ENCODE measurements at regions not wholly inside any gene's neighbourhood (a gene's known extent, or its start where the extent isn't known, plus 50 kb on each side); places are given as distances from the start of the nearest gene placed in this dataset.

DNA sequence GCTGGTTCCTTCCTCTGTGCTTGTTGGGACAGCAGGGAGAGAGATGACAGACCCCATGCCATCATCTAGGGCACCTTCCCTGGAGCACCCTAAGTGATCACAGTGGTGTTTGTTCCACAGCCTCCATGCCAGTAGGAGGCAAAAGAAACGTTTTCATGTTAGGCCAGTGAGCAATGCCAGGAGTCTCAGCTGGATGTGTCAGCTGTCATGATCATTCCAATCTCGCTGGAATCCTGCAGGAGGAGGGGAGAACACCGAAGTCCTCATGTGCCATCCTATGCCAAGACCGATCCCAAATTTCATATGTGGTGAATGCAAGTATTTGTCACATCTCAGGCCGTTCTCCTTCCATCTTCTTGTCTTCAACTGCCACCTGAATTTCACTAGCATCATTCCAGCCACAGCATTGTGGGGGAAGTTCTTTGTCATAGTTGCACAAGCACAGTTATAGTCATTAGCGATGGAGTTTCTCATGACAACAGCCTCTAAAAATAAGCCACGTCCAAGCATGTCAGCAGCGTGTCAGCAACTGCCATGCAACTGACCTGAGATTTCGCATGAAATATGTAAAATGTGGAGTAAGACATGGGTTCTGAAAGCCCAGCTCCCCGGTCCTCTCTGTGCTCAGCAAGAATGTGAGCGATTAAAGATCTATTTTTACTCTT lies 97.2 kb upstream of the DNAH5 start:
- intact Hi-C loops (cut with micrococcal nuclease; ENCODE audit: unreplicated experiment), result no loop called here
- DNase-seq (ENCODE audit: low spot score), result no peak
- Histone ChIP-seq H3K27me3 (ENCODE audit: control insufficient read depth in 1 of 2, insufficient read depth in 2 of 2, low read length in 2 of 2) (peaks cover 0 to 2% of the 10 kb centered on the region in 2 experiments; a peak in 1 of 5 replicates), H2AFZ (ENCODE audit: low read length) (no peak overlapping the region), H3K27ac (ENCODE audit: extremely low read length, insufficient read depth, low read length) (no peak overlapping the region), H3K79me2 (ENCODE audit: insufficient read depth, low read length) (no peaks in the 10 kb centered on the region), H4K20me1 (ENCODE audit: insufficient read depth, low read length) (no peaks in the 10 kb centered on the region), H3K9ac (ENCODE audit: insufficient read depth, low read depth, low read length) (no peak overlapping the region), H3K4me3 (replicated peaks in 1 of 3; ENCODE audit: insufficient read depth in 1 of 3, low read depth in 2 of 3, low read length in 3 of 3) (no peak overlapping the region), H3K9me3 (ENCODE audit: low read length) (no peaks in the 10 kb centered on the region), H3K4me1 (ENCODE audit: insufficient read depth, low read length) (peaks cover 29% of the 10 kb centered on the region), H3K36me3 (replicated peaks in 1 of 2; ENCODE audit: control insufficient read depth in 1 of 2, insufficient read depth in 2 of 2, low read length in 2 of 2) (no peaks in the 10 kb centered on the region), H3K4me2 (ENCODE audit: low read depth, low read length) (no peak overlapping the region)
- 14% methylated on average over 11 of the region's 11 CpGs for WGBS (ENCODE audit: low lambda C conversion rate)
- ChIA-PET CTCF (ENCODE audit: low intra/inter-chr PET ratio, low total read pairs) (no interaction called here), POLR2A (no interaction called here)
- TF ChIP-seq ATF1 (CRISPR knock-in tag; IDR thresholded peaks at IDR 0.05) (no peak), FOXK1 (CRISPR knock-in tag; IDR thresholded peaks at IDR 0.05; ENCODE audit: borderline replicate concordance, low read depth) (no peak), KDM1A (CRISPR knock-in tag; IDR thresholded peaks at IDR 0.05) (no peak), CC2D1A (CRISPR knock-in tag; IDR thresholded peaks at IDR 0.05) (no peak), LCORL (IDR thresholded peaks at IDR 0.05) (no peak), LCORL (CRISPR knock-in tag; IDR thresholded peaks at IDR 0.05) (no peak), KAT7 (CRISPR knock-in tag; IDR thresholded peaks at IDR 0.05; ENCODE audit: borderline replicate concordance) (no peak), GATA4 (IDR thresholded peaks at IDR 0.05; ENCODE audit: borderline replicate concordance, low read depth) (no peak), HMG20A (CRISPR knock-in tag; IDR thresholded peaks at IDR 0.05; ENCODE audit: borderline replicate concordance) (no peak), CENPT (CRISPR knock-in tag; IDR thresholded peaks at IDR 0.05; ENCODE audit: low read depth) (no peak), ZNF33A (CRISPR knock-in tag; IDR thresholded peaks at IDR 0.05; ENCODE audit: borderline replicate concordance) (no peak), TBP (CRISPR knock-in tag; IDR thresholded peaks at IDR 0.05) (no peak), SMC3 (IDR thresholded peaks at IDR 0.05; ENCODE audit: low read length) (no peak), ZNF605 (CRISPR knock-in tag; IDR thresholded peaks at IDR 0.05) (no peak)
- TF ChIP-seq, protein P1, sequence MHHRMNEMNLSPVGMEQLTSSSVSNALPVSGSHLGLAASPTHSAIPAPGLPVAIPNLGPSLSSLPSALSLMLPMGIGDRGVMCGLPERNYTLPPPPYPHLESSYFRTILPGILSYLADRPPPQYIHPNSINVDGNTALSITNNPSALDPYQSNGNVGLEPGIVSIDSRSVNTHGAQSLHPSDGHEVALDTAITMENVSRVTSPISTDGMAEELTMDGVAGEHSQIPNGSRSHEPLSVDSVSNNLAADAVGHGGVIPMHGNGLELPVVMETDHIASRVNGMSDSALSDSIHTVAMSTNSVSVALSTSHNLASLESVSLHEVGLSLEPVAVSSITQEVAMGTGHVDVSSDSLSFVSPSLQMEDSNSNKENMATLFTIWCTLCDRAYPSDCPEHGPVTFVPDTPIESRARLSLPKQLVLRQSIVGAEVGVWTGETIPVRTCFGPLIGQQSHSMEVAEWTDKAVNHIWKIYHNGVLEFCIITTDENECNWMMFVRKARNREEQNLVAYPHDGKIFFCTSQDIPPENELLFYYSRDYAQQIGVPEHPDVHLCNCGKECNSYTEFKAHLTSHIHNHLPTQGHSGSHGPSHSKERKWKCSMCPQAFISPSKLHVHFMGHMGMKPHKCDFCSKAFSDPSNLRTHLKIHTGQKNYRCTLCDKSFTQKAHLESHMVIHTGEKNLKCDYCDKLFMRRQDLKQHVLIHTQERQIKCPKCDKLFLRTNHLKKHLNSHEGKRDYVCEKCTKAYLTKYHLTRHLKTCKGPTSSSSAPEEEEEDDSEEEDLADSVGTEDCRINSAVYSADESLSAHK (CRISPR knock-in tag; IDR thresholded peaks at IDR 0.05; ENCODE audit: borderline replicate concordance), result no peak
- in situ Hi-C loops (cut with HindIII; ENCODE audit: extremely low pct_ligation_motif_present, low pct_unique_long_range_greater_than_20kb), result no loop called here
- no peak for ATAC-seq
- BruUV-seq (replicated peaks), result no TSS peak
- FAIRE-seq, result no peak

All from HepG2 (cell line).